HCT116 (cell line): ENCODE measurements at regions not wholly inside any gene's neighbourhood (a gene's known extent, or its start where the extent isn't known, plus 50 kb on each side); places are given as distances from the start of the nearest gene placed in this dataset.

Source experiments
- ATAC-seq: fragments of 200-7000 bp; cut with Tn5 transposase; 2 replicates; pipeline ENCODE4 v1.9.1; 2020; ENCODE audit warnings: mild to moderate bottlenecking, moderate library complexity
- BruUV-seq: library from RNA; stranded (reverse); fragments of 400-500 nt; replicated peaks from 2 replicates; lab custom pipeline; 2021; lab: Mats Ljungman, UMichigan
- CTCF ChIA-PET: fragments of 300-600 bp; sonication (Branson Sonifier 250); formaldehyde crosslinking; loops from one replicate; lab custom pipeline; 2021; ENCODE audit warnings: antibody characterized with exemption; lab: Charles Lee
- POLR2A ChIA-PET: fragments of 300-600, 350-600 bp; sonication (Branson Sonifier 250); formaldehyde crosslinking; loops from one replicate; lab custom pipeline; 2021; ENCODE audit warnings: antibody characterized with exemption; lab: Charles Lee
- RAD21 ChIA-PET, 2 experiments: fragments of 300-600 bp; sonication (Branson Sonifier 250); formaldehyde crosslinking; loops; one replicate each; lab custom pipeline; 2023; ENCODE audit warnings: low total read pairs in 2 of 2; ENCODE audit not compliant: uncharacterized antibody in 2 of 2, unreplicated experiment in 2 of 2, low non-redundant PET in 1 of 2; lab: Charles Lee
- DNase-seq: peaks from one replicate; pipeline ENCODE4 v3.0.0-alpha.2; 2010; ENCODE audit warnings: low read depth, low spot score
- H2AFZ ChIP-seq: fragments of 200-600 bp; shearing (Covaris generic), sonication (generic); 2 replicates; pipeline ENCODE4 v1.6.1; 2017; ENCODE audit warnings: low read depth, mixed run types, mixed read lengths, antibody characterized with exemption, low read length; ENCODE audit not compliant: poor library complexity, severe bottlenecking
- H3K27ac ChIP-seq: 2 replicates; pipeline ENCODE4 v1.5.1; 2012; ENCODE audit warnings: low read depth, low read length
- H3K27me3 ChIP-seq: fragments of 200-600 bp; sonication (generic); 2 replicates; pipeline ENCODE4 v1.6.1; 2016; ENCODE audit warnings: mixed run types, low read length, mixed read lengths; ENCODE audit not compliant: insufficient read depth
- H3K36me3 ChIP-seq, 2 experiments: fragments of 200-500 bp in 1 of 2; fragments of 200-600 bp in 1 of 2; sonication (Bioruptor generic) in 1 of 2; sonication (generic) in 1 of 2; 2 replicates each; pipeline versions ENCODE4 v1.5.1 to v1.6.1; 2014 to 2016; ENCODE audit warnings: low read length in 2 of 2, inconsistent platforms in 1 of 2, mixed read lengths in 1 of 2, mixed run types in 1 of 2; ENCODE audit not compliant: insufficient read depth in 2 of 2, control insufficient read depth in 1 of 2
- H3K4me1 ChIP-seq, 2 experiments: fragments of 200-600 bp in 1 of 2; sonication (generic) in 1 of 2; 2 replicates each; pipeline versions ENCODE4 v1.5.1 to v1.6.1; 2012 to 2017; ENCODE audit warnings: low read length in 2 of 2, inconsistent platforms in 1 of 2, mild to moderate bottlenecking in 1 of 2, mixed read lengths in 1 of 2, mixed run types in 1 of 2, moderate library complexity in 1 of 2; ENCODE audit not compliant: insufficient read depth in 2 of 2, control insufficient read depth in 1 of 2
- H3K4me2 ChIP-seq: fragments of 200-600 bp; sonication (generic); 2 replicates; pipeline ENCODE4 v1.6.1; 2017; ENCODE audit warnings: mixed run types, low read length, mixed read lengths
- H3K4me3 ChIP-seq, 2 experiments: fragments of 200-600 bp in 1 of 2; sonication (generic) in 1 of 2; replicated peaks in 1 of 2; 2 replicates each; pipeline ENCODE4 v1.5.1; 2011 to 2016; ENCODE audit warnings: low read length in 2 of 2, control low read depth in 1 of 2, low read depth in 1 of 2, mild to moderate bottlenecking in 1 of 2, mixed read lengths in 1 of 2, mixed run types in 1 of 2
- H3K79me2 ChIP-seq: fragments of 200-600 bp; sonication (generic); 2 replicates; pipeline ENCODE4 v1.6.1; 2017; ENCODE audit warnings: mild to moderate bottlenecking, mixed run types, low read length, moderate library complexity, mixed read lengths; ENCODE audit not compliant: insufficient read depth
- H3K9ac ChIP-seq: fragments of 200-600 bp; sonication (generic); 2 replicates; pipeline ENCODE4 v1.6.1; 2016; ENCODE audit warnings: low read length, mixed read lengths
- H3K9me2 ChIP-seq: fragments of 200-600 bp; sonication (generic), shearing (Covaris generic); 2 replicates; pipeline ENCODE4 v1.6.1; 2017; ENCODE audit warnings: mixed run types, mild to moderate bottlenecking, moderate library complexity; ENCODE audit not compliant: insufficient read depth
- H3K9me3 ChIP-seq, 2 experiments: fragments of 200-500 bp in 1 of 2; fragments of 200-600 bp in 1 of 2; sonication (Bioruptor generic) in 1 of 2; sonication (generic) in 1 of 2; 2 replicates each; pipeline ENCODE4 v1.6.1; 2014 to 2017; ENCODE audit warnings: low read length in 2 of 2, mixed read lengths in 2 of 2, inconsistent platforms in 1 of 2, low read depth in 1 of 2, mild to moderate bottlenecking in 1 of 2, mixed run types in 1 of 2, moderate library complexity in 1 of 2; ENCODE audit not compliant: control insufficient read depth in 1 of 2, insufficient read depth in 1 of 2
- H4K20me1 ChIP-seq: fragments of 200-600 bp; sonication (generic), shearing (Covaris generic); 2 replicates; pipeline ENCODE4 v1.6.1; 2017; ENCODE audit warnings: mixed run types, mild to moderate bottlenecking, moderate library complexity; ENCODE audit not compliant: insufficient read depth
- ATF3 ChIP-seq: IDR thresholded peaks from 2 replicates; pipeline ENCODE4 v1.6.1; 2012
- EGR1 ChIP-seq: IDR thresholded peaks from 2 replicates; pipeline ENCODE4 v1.6.1; 2012; ENCODE audit warnings: low read depth
- EZH2 ChIP-seq: fragments of 200-600 bp; sonication (generic); IDR thresholded peaks from 2 replicates; pipeline ENCODE4 v1.6.1; 2017; ENCODE audit warnings: antibody characterized with exemption, mixed run types
- EZH2phosphoT487 ChIP-seq: fragments of 200-600 bp; IDR thresholded peaks from 2 replicates; pipeline ENCODE4 v1.6.1; 2018; ENCODE audit warnings: antibody characterized with exemption, borderline replicate concordance
- MAX ChIP-seq: IDR thresholded peaks from 2 replicates; pipeline ENCODE4 v1.6.1; 2012
- POLR2A ChIP-seq: IDR thresholded peaks from 2 replicates; pipeline ENCODE4 v1.7.0; 2011; ENCODE audit warnings: borderline replicate concordance; ENCODE audit not compliant: insufficient read depth, insufficient read length; ENCODE audit errors: extremely low read depth
- RAD21 ChIP-seq: IDR thresholded peaks from 2 replicates; pipeline ENCODE4 v1.6.1; 2012; ENCODE audit warnings: low read depth, mild to moderate bottlenecking
- REST ChIP-seq: IDR thresholded peaks from 2 replicates; pipeline ENCODE4 v1.6.1; 2012; ENCODE audit warnings: low read depth
- SP1 ChIP-seq: IDR thresholded peaks from 2 replicates; pipeline ENCODE4 v1.6.1; 2012; ENCODE audit warnings: low read depth
- TCF7L2 ChIP-seq: IDR thresholded peaks from 2 replicates; pipeline ENCODE4 v1.7.0; 2011; ENCODE audit warnings: borderline replicate concordance, inconsistent platforms; ENCODE audit not compliant: insufficient read depth, insufficient read length; ENCODE audit errors: extremely low read depth
- ZBTB33 ChIP-seq: IDR thresholded peaks from 2 replicates; pipeline ENCODE4 v1.6.1; 2011; ENCODE audit warnings: mild to moderate bottlenecking, low read length, moderate library complexity; ENCODE audit not compliant: insufficient replicate concordance; ENCODE audit errors: extremely low read depth
- ZFX ChIP-seq: fragments of 450-650 bp; IDR thresholded peaks from 2 replicates; pipeline ENCODE4 v1.6.1; 2017
- intact Hi-C: fragments of 100-400 bp; cut with micrococcal nuclease; formaldehyde crosslinking; loops from 2 replicates; pipeline ENCODE4 v1.10.0; 2022

GRCh38 chr20:25140968-25141367 is 54.5 kb upstream of the ENTPD6 start (continued):
- TF ChIP-seq ZBTB33 (no peak), EZH2phosphoT487 (no peak), EGR1 (no peak), RAD21 (no peak), ATF3 (no peak), MAX (no peak)

- H3K4me3 ChIP-seq, result no peak overlapping the region
- DNase-seq (no peak), ATAC-seq (no peak)
- peaks cover 3 to 10% of the 10 kb centered on the region in 2 experiments for H3K4me1 ChIP-seq
- ChIA-PET POLR2A (no interaction called here), RAD21 (no interaction called here), CTCF (no interaction called here)
- H3K9me3 ChIP-seq, result no peaks in the 10 kb centered on the region
- H3K9ac ChIP-seq, result no peak overlapping the region
- no peak overlapping the region for H2AFZ ChIP-seq
- no peaks in the 10 kb centered on the region for H3K9me2 ChIP-seq
- no peaks in the 10 kb centered on the region for H3K36me3 ChIP-seq
- H3K4me2 ChIP-seq, result no peak overlapping the region
- intact Hi-C loops, result no loop called here
- no peaks in the 10 kb centered on the region for H3K79me2 ChIP-seq
- H4K20me1 ChIP-seq, result no peaks in the 10 kb centered on the region
- BruUV-seq, result no TSS peak
- TF ChIP-seq MAX, result no peak
- no peak for TF ChIP-seq EZH2
- no peak for TF ChIP-seq REST
- no peak for TF ChIP-seq TCF7L2
- TF ChIP-seq ATF3, result no peak
- TF ChIP-seq ZFX, result no peak
- TF ChIP-seq POLR2A, result no peak
- TF ChIP-seq SP1, result no peak
- no peaks in the 10 kb centered on the region; the same call in 1 of the 2 replicates for H3K27me3 ChIP-seq
- no peak overlapping the region for H3K27ac ChIP-seq
Observed at GRCh38 chr20:25142435-25142834, 53.1 kb upstream of the ENTPD6 start.
